Activated CD4-positive, CD25-positive, alpha-beta regulatory T cell treated with anti-CD3 and anti-CD28 coated beads, Interleukin-2, amount 50 U/mL, for 72 hours (primary cell): ENCODE measurements at regions not wholly inside any gene's neighbourhood (a gene's known extent, or its start where the extent isn't known, plus 50 kb on each side); places are given as distances from the start of the nearest gene placed in this dataset.
A peak's percentile ranks its signal among the peaks of the same experiment; 100 is the strongest.
"Not testable (repeated sequence)": the region's sequence is repeated elsewhere in the genome, so short reads cannot be mapped to it uniquely, and the experiment has no call there.

Source experiments
- DNase-seq: peaks from one replicate; pipeline ENCODE4 v3.0.0; 2021

DNA sequence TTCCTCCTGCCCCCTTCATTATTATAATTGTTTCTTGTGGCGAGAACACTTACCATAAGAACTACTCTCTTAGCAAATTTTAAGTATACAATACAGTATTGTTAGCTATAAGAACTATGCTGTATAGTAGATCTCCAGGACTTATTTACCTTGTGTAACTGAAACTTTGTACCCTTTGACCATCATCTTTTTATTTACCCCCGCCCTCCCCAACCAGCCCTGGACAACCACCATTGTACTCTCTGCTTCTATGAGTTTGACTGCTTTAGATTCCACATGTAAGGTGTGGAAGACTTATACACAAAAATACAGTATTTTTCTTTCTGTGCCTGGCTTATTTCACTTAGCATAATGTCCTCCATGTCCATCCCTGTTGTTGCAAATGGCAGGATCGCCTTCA is 161.1 kb downstream of the PHF8 start:
- no peak for DNase-seq

DNA sequence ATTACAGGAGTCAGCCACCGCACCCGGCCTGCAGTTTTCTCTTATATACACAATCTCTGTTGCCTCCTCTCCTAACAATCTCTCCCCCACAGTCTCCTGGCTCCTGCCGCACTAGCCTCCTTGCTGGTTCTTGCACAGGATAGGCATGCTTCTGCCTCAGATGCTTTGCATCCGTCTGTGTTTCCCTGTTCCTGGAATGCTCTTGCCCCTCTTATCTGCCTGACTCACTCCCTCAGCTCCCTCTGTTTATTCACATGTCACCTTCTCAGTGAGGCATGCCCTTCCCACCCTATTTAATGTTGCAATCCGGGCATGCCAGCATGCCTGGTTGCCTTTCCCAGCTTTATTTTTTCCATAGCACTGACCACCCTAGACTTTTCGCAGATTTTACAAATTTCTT is 161.9 kb downstream of the PHF8 start:
- no peak for DNase-seq

DNA sequence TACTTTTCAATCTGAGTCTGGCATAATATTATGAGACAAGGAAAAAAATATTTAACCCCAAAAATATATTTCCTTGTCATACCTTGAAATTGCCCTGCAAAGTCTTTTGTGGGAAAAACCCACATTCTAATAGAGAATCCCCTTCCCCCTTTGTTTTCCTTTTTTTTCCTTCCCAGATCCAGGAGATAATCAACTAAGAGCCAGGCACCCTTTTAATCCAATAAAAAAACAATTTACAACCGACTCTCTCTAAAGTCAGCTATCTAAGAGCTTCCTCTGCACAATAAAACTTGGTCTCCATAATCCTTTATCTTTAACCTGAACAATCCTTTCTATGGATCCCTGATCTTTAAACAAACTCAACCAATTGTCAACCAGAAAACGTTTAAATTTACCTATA is 163.5 kb downstream of the PHF8 start:
- DNase-seq, result not testable (repeated sequence)

DNA sequence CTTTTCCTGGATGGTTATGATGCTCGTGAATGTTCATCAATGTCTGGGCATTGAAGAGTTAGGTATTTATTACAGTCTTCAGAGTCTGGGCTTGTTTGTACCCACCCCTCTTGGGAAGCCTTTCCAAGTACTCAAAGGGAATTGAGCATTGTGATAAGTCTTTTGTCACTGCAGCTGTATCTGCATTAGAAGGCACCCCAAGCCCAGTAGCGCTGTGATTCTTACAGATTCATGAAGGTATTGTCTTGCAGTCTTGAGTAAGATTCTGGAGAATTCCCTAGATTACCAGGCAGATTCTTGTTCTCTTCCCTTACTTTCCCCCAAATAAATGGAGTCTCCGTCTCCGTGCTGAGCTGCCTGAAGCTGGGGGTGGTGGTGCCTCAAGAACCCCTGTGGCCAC is 173.4 kb upstream of the HUWE1 start:
- DNase-seq, result no peak

DNA sequence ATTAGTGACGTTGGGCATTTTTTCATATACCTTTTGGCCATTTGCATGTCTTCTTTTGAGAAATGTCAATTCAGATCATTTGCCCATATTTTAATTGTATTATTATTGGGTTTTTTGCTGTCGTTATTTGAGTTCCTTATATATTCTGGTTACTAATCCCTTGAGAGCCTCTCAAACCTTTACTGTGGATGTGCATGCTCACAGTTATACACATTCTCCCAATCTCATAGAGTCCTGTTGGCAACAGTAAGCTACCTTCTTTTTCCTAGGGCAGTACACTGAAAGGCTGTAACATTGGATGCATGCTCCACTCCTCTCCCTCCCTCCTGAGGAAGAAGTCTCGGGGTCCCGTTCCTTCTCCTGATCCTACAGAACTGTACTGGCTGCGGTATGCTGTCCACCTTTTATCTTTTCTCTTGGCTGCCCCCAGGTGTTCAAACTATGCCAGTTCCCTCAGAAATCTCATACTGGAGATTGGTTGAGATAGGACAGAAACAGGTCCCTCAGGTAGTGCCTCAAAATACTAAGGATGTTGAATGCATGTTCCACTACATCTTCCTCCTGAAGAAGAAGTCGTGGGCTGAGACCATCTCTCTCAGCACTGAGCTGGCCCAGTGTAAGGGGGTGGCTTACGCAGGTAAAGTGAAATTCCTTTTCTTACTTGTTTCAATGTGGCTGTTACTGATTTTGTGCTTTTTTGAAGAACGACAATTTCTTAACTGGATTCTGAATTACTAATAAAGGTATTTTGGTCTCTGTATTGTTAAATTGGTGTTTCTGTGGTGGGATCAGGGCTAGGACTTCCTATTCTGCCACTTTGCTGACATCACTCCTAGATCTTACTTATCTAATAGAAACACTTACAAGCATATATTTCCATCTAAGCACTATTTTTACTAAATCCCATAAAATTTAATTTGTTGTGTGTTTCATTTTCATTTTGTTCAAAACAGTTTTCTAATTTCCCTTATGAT is 145.4 kb upstream of the HUWE1 start:
- peak; percentile 34 for DNase-seq

DNA sequence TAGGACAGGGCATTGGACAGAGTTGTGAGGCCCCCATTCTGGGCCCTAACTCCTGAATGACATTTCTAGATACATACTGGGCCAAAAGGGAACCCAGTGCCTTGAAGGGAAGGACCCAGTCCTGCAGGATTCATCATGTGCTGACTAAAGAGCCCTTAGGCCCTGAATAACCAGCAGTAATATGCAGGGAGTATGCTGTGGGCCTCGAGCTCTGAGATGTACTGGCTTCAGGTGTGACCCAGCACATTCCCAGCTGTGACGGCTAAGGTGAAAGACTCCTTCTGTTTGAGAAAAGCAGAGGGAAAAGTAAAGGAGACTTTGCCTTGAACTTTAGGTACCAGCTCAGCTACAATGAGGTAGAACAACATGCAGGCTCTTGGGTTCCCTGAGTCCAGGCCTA is 138.2 kb upstream of the HUWE1 start:
- no peak for DNase-seq

DNA sequence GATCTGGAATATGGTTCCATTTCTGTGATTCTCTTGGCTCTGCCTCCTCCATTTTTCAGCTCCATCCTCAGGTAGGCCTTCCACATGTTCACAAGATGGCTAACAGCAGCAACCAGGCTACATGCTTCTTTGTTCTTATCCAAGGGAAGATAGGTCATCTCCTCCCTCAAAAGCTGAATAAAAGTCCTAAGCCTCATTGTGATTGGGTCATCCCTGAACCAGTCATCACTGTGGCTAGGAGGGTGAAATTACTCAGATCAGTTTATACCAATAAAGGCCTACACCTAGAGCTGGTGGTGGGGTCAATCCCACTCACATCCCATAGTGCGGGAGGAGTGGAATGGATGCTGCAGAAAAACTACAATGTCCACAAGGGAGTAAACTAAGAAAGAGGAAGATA is 131.6 kb upstream of the HUWE1 start:
- not testable (repeated sequence) for DNase-seq

DNA sequence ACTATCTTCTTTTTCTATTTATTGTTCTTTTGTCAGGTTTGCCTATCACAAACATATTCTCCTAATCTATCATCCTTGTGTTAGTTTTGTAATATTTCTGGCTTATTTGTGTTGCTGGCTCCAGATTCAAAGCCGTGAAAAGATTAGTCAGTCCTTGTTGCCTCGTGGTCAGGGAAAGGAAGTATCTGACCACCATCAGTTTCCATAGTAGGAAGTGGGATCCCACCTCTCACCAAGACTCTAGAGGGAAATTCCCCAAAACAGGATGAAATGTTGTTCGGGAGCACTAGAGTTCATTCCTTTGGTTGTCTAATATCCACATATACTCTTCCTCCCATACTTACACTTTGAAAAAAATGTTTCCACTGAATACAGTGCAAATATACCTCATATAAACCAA is 131.0 kb upstream of the HUWE1 start:
- no peak for DNase-seq

DNA sequence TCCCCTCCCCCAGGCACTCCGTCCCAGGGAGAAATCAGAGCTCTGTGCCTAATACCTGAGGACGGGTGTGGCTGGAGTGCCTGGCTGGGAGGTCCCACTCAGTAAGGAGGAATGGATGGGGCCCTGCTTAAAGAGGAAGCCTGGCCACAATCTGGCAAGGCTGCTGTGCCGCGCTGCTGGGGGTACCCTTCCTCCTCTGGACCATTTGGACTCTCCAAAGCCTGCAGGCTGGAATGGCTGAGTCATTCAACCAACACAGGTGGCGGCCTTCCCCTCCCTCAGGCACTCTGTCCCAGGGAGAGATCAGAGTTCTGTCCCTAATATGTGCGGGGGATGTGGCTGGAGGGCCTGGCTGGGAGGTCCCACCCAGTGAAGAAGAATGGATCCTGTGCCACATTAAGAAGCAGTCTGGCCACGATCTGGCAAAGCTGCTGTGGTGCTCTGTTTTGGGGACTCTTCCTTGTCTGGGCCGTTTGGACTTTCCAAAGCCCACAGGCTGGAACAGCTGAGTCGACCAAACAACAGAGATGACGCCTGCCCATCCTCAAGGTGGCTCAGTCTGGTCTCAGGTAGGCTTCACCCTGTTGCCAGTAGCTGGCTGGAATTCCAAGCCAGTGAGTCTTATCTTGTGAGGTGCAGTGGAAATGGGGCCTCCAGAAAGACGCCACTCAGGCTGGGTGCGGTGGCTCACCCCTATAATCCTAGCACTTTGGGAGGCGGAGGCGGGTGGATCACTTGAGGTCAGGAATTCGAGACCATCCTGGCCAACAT is 127.3 kb upstream of the HUWE1 start:
- no peak for DNase-seq

DNA sequence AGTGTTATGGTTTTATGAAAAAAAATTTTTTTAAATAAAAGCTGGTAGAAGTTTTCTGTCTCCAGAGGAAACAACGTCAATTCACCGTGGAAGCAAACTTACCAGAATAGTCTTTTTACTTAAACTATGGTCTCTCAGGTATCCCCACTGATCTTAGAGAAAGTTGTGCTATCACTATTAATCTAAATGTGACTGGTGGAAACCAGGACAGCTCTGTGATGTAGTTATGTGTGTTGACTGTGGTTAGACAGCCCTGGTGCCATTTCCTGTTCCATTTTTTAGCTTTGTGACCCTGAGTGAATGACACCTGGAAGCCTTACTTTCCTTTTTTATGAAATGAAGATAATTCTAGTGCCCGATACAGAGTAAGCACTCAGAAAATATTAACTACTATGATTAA is 111.8 kb upstream of the HUWE1 start:
- DNase-seq, result no peak

DNA sequence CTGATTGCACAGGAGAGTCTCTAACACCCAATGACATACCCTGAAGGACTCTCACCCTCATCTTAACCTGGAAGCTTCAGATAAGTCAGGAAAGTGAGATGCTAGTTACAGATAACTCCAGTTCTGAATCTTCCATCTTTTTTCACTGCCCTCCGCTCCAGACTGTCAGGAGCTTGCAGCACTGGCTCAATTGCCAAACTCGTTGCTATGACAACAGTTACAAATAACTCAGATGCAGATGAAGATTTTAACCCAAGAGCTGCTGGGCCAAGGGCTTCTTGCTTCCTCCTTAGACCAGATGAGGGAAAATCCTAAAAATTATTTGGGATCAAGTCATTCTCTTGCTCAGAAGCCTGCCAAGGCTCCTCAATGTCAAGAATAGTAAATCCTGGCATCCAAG is 109.1 kb upstream of the HUWE1 start:
- DNase-seq, result no peak

DNA sequence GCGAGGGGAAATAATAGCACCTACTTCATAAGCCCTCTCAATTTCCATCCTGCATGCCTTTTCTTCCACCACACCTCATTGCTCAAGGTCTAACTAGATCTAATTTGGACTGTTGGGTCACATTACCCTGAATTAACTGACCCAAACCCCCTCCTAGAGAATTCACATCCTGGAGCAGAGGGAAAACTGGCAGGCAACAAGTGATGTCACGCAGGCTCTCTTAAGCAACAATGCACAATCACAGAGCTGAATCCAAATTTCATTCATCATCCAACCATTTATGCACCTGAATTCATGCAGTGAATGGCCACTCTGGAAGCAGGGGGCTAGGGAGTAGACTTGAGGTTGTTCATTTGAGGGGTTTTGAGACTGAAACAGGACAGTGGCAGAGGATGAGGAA is 107.7 kb upstream of the HUWE1 start:
- no peak for DNase-seq

DNA sequence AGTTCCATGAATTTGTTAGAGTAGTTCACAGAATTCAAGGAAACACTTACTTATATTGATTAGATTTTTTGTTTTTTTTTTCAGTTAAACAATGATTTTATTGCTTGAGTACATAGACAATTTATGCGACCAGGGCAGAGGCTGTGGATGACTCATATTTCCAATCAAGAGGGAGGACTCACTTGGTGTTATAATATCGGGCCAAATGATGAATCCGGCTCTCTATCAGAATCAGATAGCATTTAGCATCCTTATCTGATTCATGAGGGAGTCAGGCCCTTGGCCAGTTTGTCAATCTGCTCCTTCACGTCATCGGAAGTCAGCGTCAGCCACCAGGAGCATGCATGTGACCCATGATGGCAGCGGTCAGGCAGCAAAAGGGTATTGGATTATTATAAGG is 82.3 kb upstream of the HUWE1 start:
- no peak for DNase-seq

DNA sequence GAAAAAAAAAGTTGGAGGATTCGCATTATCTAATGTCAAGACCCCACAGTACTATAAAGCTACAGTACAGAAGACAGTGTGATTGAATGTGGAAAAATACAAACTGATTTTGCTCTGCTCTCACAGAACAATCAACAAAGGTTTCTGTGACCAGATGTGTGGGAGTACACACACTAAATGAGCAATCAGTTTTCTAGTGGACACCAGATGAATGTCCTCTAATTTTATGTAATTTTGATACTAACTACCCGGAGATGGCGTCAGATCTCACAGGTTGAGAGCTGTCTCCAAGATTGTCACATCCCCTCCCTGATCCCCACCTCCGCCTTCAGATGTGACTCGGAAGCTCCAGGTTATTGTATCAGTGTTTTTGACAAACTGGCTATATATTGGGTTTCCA is 81.9 kb upstream of the HUWE1 start:
- no peak for DNase-seq

DNA sequence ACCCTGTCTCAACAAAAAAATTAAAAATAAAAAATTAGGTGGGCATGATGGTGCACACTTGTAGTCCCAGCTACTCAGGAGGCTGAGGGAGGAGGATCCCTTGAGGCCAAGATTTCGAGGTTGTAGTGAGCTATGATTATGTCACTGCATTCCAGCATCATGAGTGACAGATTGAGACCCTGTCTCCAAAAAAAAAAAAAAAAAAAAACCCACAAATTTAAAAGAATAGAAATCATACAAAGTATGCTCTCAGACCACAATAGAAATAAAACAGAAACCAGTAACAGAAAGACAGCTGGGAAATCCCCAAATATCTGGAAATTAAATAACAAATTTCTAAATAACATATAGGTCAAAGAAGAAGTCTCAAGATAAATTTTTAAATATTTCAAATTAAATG is 81.0 kb upstream of the HUWE1 start:
- no peak for DNase-seq

DNA sequence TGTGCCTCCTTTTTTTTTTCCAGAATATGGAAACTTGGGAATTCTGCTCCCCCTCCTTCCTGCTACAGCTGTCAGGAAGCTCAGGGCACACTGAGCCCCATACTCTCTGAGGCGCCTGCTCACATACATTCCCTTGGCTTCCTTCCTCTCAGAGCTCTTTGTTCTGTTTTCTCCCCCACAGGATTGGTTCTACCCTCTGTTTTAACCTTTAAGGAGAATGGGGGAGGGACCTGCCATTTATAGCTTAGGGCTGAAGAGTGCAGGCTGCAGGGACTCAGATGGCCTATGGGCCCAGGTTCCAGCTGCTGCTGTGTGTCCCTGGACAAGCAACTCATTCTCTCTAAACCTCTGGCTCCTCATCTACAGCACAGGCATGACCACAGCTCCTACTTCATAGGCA is 70.7 kb upstream of the HUWE1 start:
- DNase-seq, result not testable (repeated sequence)

DNA sequence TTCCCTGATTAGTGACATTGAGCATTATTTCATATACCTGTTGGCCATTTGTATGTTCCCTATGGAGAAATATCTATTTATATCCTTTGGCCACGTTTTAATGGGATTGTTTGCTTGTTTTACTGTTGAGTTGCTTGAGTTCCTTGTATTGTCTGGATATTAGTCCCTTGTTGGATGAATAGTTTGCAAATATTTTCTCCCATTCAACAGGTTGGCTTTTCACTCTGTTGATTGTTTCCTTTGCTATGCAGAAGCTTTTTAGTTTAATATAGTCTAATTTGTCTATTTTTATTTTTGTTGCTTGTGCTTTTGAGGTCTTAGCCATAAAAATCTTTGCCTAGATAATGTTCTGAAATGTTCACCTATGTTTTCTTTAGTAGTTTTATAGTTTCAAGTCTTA is 60.2 kb upstream of the HUWE1 start:
- no peak for DNase-seq

DNA sequence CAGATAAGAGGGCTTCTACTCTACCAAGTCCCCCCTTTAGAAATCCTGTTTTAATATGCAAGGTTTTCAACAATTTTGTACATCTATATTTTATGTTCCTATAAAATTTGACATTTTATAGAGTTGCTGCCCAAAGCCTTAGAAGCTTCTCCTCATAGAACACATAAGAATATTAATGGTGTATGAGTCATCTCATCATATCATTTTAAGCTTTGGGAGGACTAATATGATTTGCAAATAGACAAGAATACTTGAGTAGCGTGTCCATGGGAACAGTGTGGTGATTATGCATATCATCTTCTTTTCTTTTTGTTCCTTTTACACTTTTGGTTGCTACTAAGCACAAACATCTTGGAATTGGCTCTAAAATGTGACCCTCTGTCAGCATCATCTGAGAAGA is 56.7 kb upstream of the HUWE1 start:
- no peak for DNase-seq

DNA sequence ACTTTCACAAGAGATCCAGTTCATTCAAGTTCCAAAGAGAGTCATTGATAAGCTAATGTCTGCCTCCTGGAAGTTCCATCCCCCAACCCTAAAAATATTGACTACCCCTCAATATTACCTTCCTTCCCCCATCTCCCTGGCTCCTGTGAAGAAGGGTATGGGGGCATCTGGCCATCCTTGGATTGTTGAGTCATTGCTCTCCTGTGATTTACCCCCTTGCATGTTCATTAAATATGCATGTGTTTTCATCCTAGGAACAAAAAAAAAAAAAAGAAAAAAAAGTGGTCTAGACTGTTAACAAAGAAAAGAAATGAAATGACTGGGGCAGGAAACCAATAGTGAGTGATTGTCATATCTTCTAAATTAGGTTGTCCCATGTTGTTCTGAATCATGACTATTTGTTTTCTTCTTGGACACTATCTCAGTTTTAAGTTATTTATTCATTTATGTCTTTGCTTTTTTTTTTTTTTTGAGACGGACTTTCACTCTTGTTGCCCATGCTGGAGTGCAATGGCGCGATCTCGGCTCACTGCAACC is 51.9 kb upstream of the HUWE1 start:
- no peak for DNase-seq
